ENCODE measurements at regions not wholly inside any gene's neighbourhood (a gene's known extent, or its start where the extent isn't known, plus 50 kb on each side); places are given as distances from the start of the nearest gene placed in this dataset.

GRCh38 chr7:84277628-84278224 is 83.1 kb upstream of the SEMA3A start:
- DNase-seq = no peak

- no peak for DNase-seq
These were observed 79.5 kb upstream of the SEMA3A start for GRCh38 chr7:84274029-84274638.

GRCh38 chr7:84271543-84271942 is 77.0 kb upstream of the SEMA3A start:
- no peak for DNase-seq

GRCh38 chr7:84264396-84264795 is 69.8 kb upstream of the SEMA3A start:
- no peak for DNase-seq

GRCh38 chr7:84263106-84263505 is 68.5 kb upstream of the SEMA3A start:
- DNase-seq = no peak

- DNase-seq = no peak
These were observed 66.9 kb upstream of the SEMA3A start for GRCh38 chr7:84261509-84261908.

GRCh38 chr7:84258628-84259027 is 64.0 kb upstream of the SEMA3A start:
- DNase-seq = peak; percentile 76

GRCh38 chr7:84256571-84256971 is 62.0 kb upstream of the SEMA3A start:
- DNase-seq = no peak

GRCh38 chr7:84251277-84251781 is 56.7 kb upstream of the SEMA3A start:
- DNase-seq = no peak

GRCh38 chr7:84250452-84250851 is 55.9 kb upstream of the SEMA3A start:
- DNase-seq = peak; percentile 38

GRCh38 chr7:84249656-84250055 is 55.1 kb upstream of the SEMA3A start:
- DNase-seq = no peak

- DNase-seq = no peak
These were observed 54.3 kb upstream of the SEMA3A start for GRCh38 chr7:84248843-84249242.

GRCh38 chr7:84248267-84248666 is 53.7 kb upstream of the SEMA3A start:
- no peak for DNase-seq

GRCh38 chr7:84247591-84247990 is 53.0 kb upstream of the SEMA3A start:
- no peak for DNase-seq

GRCh38 chr7:84245835-84246234 is 51.2 kb upstream of the SEMA3A start:
- no peak for DNase-seq

All from NCI-H2171 (cell line).